Sigmoid colon (tissue), 6 donors: ENCODE measurements at regions not wholly inside any gene's neighbourhood (a gene's known extent, or its start where the extent isn't known, plus 50 kb on each side); places are given as distances from the start of the nearest gene placed in this dataset.
A peak's percentile ranks its signal among the peaks of the same experiment; 100 is the strongest.

Experiments
- DNase-seq: peaks from one replicate; pipeline ENCODE4 v3.0.0-alpha.2; 2019
- H3K27ac ChIP-seq, 4 donors: fragments of 200-600 bp; sonication (generic); one replicate each; pipeline ENCODE4 v1.5.1; 2016 to 2019; ENCODE audit warnings: mild to moderate bottlenecking in 1 of 4
- H3K27me3 ChIP-seq, 3 donors: fragments of 200-600 bp; sonication (generic); one replicate each; pipeline ENCODE4 v1.5.1; 2019; ENCODE audit warnings: mild to moderate bottlenecking in 1 of 3
- H3K36me3 ChIP-seq, 4 donors: fragments of 200-600 bp; sonication (generic); one replicate each; pipeline ENCODE4 v1.5.1; 2016 to 2019
- H3K4me1 ChIP-seq, 4 donors: fragments of 200-600 bp; sonication (generic); one replicate each; pipeline ENCODE4 v1.5.1; 2017 to 2019
- H3K4me3 ChIP-seq, 4 donors: fragments of 200-600 bp; sonication (generic); one replicate each; pipeline ENCODE4 v1.5.1; 2017 to 2019; ENCODE audit warnings: mild to moderate bottlenecking in 2 of 4, moderate library complexity in 1 of 4
- H3K9me3 ChIP-seq, 4 donors: fragments of 200-600 bp in 3 of 4; sonication (generic) in 3 of 4; one replicate each; pipeline versions ENCODE4 v1.5.1 to v1.6.1; 2013 to 2019
- CTCF ChIP-seq, 4 experiments: fragments of 450-650 bp in 3 of 4; fragments of 200-600 bp in 1 of 4; IDR thresholded peaks; one replicate each; pipeline ENCODE4 v1.5.1; 2016 to 2019; ENCODE audit warnings: antibody characterized with exemption in 4 of 4, mild to moderate bottlenecking in 3 of 4, moderate library complexity in 2 of 4
- EP300 ChIP-seq, 4 donors: sonication (generic); formaldehyde crosslinking; IDR thresholded peaks; one replicate each; pipeline ENCODE4 v1.6.1; 2017; ENCODE audit warnings: antibody characterized with exemption in 4 of 4
- POLR2A ChIP-seq, 2 donors: fragments of 450-650 bp; IDR thresholded peaks; one replicate each; pipeline ENCODE4 v1.6.1; 2016; ENCODE audit warnings: antibody characterized with exemption in 2 of 2, mild to moderate bottlenecking in 2 of 2, moderate library complexity in 2 of 2
- POLR2AphosphoS5 ChIP-seq, 4 donors: sonication (generic); formaldehyde crosslinking; IDR thresholded peaks; one replicate each; pipeline ENCODE4 v1.6.1; 2017; ENCODE audit warnings: antibody characterized with exemption in 4 of 4
- WGBS, 2 donors: extraction: QIAGEN DNeasy Blood & Tissue Kit; methylation state at CpG; one replicate each; pipeline ENCODE4 v1.1.7; 2013; 5-methylcytosine and 5-hydroxymethylcytosine counted together
- intact Hi-C: fragments of 100-400 bp; cut with DNase I; formaldehyde crosslinking; loops from one replicate; pipeline ENCODE4 v1.15.1; 2023
- donor health status: healthy with polysubstance abuse.
- donor health status: healthy.

- 88 to 90% methylated on average over 5 of the region's 5 CpGs for WGBS, 2 donors
- no peak for DNase-seq
- intact Hi-C loops = no loop called here
- Histone ChIP-seq H3K36me3 (no peaks in the 10 kb centered on the region), H3K4me1 (no peaks in the 10 kb centered on the region), H3K27me3 (no peaks in the 10 kb centered on the region), H3K4me3 (no peak overlapping the region), H3K9me3 (no peaks in the 10 kb centered on the region), H3K27ac (no peak overlapping the region)
- TF ChIP-seq CTCF (IDR thresholded peaks at IDR 0.05) = no peak
- no peak for TF ChIP-seq POLR2AphosphoS5 (IDR thresholded peaks at IDR 0.05)
- no peak for TF ChIP-seq EP300 (IDR thresholded peaks at IDR 0.05)
- TF ChIP-seq POLR2A (IDR thresholded peaks at IDR 0.05) = no peak
Observed at GRCh38 chr13:108156749-108157148, 58.6 kb downstream of the LIG4 start.

- no peak for DNase-seq
- no peaks in the 10 kb centered on the region for H3K27me3 ChIP-seq
- H3K9me3 ChIP-seq = no peaks in the 10 kb centered on the region
- H3K4me3 ChIP-seq = no peak overlapping the region
- intact Hi-C loops = no loop called here
- WGBS, 2 donors = 38 to 41% methylated on average over 16 of the region's 16 CpGs
- TF ChIP-seq POLR2A (IDR thresholded peaks at IDR 0.05) (no peak), CTCF (IDR thresholded peaks at IDR 0.05) (peak in 3 of 4 experiments; percentile 30 to 81 (median 62)), EP300 (IDR thresholded peaks at IDR 0.05) (no peak), POLR2AphosphoS5 (IDR thresholded peaks at IDR 0.05) (no peak)
- H3K27ac ChIP-seq = no peak overlapping the region
- no peaks in the 10 kb centered on the region for H3K36me3 ChIP-seq
- no peaks in the 10 kb centered on the region for H3K4me1 ChIP-seq
Observed at GRCh38 chr13:108155185-108156106, 59.9 kb downstream of the LIG4 start.

GRCh38 chr13:108154421-108154858 is 60.9 kb downstream of the LIG4 start:
- no peak overlapping the region for H3K4me3 ChIP-seq
- intact Hi-C loops = loop anchor here (5.0 kb wide), 1 partner anchor 942 kb away; no protein-coding TSS in a partner anchor
- no peaks in the 10 kb centered on the region for H3K4me1 ChIP-seq
- H3K36me3 ChIP-seq = no peaks in the 10 kb centered on the region
- no peaks in the 10 kb centered on the region for H3K27me3 ChIP-seq
- WGBS, 2 donors = 14 to 54% methylated on average over 1 of the region's 1 CpG
- H3K9me3 ChIP-seq = no peaks in the 10 kb centered on the region
- H3K27ac ChIP-seq = no peak overlapping the region
- DNase-seq = no peak
- no peak for TF ChIP-seq POLR2AphosphoS5 (IDR thresholded peaks at IDR 0.05)
- no peak for TF ChIP-seq CTCF (IDR thresholded peaks at IDR 0.05)
- TF ChIP-seq POLR2A (IDR thresholded peaks at IDR 0.05) = no peak
- TF ChIP-seq EP300 (IDR thresholded peaks at IDR 0.05) = no peak

GRCh38 chr13:108146642-108147041 is 68.7 kb downstream of the LIG4 start:
- no peaks in the 10 kb centered on the region for H3K9me3 ChIP-seq
- intact Hi-C loops = no loop called here
- H3K36me3 ChIP-seq = no peaks in the 10 kb centered on the region
- TF ChIP-seq CTCF (IDR thresholded peaks at IDR 0.05) (no peak), POLR2A (IDR thresholded peaks at IDR 0.05) (no peak)
- H3K4me3 ChIP-seq = no peak overlapping the region
- DNase-seq = no peak
- no peak overlapping the region for H3K27ac ChIP-seq
- no peaks in the 10 kb centered on the region for H3K27me3 ChIP-seq
- whole genome bisulfite sequencing, 2 donors = 49 to 52% methylated on average over 2 of the region's 2 CpGs
- no peaks in the 10 kb centered on the region for H3K4me1 ChIP-seq
